ENCODE measurements at regions not wholly inside any gene's neighbourhood (a gene's known extent, or its start where the extent isn't known, plus 50 kb on each side); places are given as distances from the start of the nearest gene placed in this dataset.
A peak's percentile ranks its signal among the peaks of the same experiment; 100 is the strongest.

GRCh38 chr13:20344836-20345490 is 112.8 kb upstream of the GJB6 start:
- no peak for DNase-seq (ENCODE audit: low read depth)
- H3K4me3 ChIP-seq (ENCODE audit: low read depth, low read length), result no peak overlapping the region
- TF ChIP-seq CTCF (IDR thresholded peaks at IDR 0.05; ENCODE audit: insufficient read depth, low read depth, low read length, missing control alignments), result no peak

GRCh38 chr13:20342311-20342710 is 110.2 kb upstream of the GJB6 start:
- no peak for DNase-seq (ENCODE audit: low read depth)

GRCh38 chr13:20340759-20341171 is 108.6 kb upstream of the GJB6 start:
- TF ChIP-seq CTCF (IDR thresholded peaks at IDR 0.05; ENCODE audit: insufficient read depth, low read depth, low read length, missing control alignments), result no peak
- H3K4me3 ChIP-seq (ENCODE audit: low read depth, low read length), result no peak overlapping the region
- no peak for DNase-seq (ENCODE audit: low read depth)

More at GRCh38 chr13:20342311-20342710, 110.2 kb upstream of the GJB6 start:
- H3K4me3 ChIP-seq (ENCODE audit: low read depth, low read length), result no peak overlapping the region
- no peak for TF ChIP-seq CTCF (IDR thresholded peaks at IDR 0.05; ENCODE audit: insufficient read depth, low read depth, low read length, missing control alignments)

- TF ChIP-seq CTCF (IDR thresholded peaks at IDR 0.05; ENCODE audit: insufficient read depth, low read depth, low read length, missing control alignments), result no peak
- H3K4me3 ChIP-seq (ENCODE audit: low read depth, low read length), result no peak overlapping the region
- DNase-seq (ENCODE audit: low read depth), result no peak
Measured at GRCh38 chr13:20340136-20340758, 108.1 kb upstream of the GJB6 start.

GRCh38 chr13:20337884-20338551 is 105.9 kb upstream of the GJB6 start:
- TF ChIP-seq CTCF (IDR thresholded peaks at IDR 0.05; ENCODE audit: insufficient read depth, low read depth, low read length, missing control alignments), result no peak
- H3K4me3 ChIP-seq (ENCODE audit: low read depth, low read length), result no peak overlapping the region
- peak; percentile 29 for DNase-seq (ENCODE audit: low read depth)

GRCh38 chr13:20336761-20337160 is 104.6 kb upstream of the GJB6 start:
- no peak overlapping the region for H3K4me3 ChIP-seq (ENCODE audit: low read depth, low read length)
- DNase-seq (ENCODE audit: low read depth), result no peak
- TF ChIP-seq CTCF (IDR thresholded peaks at IDR 0.05; ENCODE audit: insufficient read depth, low read depth, low read length, missing control alignments), result no peak

Measured in GM12865 (cell line).